Esophagus squamous epithelium (tissue), 4 donors: ENCODE measurements at regions not wholly inside any gene's neighbourhood (a gene's known extent, or its start where the extent isn't known, plus 50 kb on each side); places are given as distances from the start of the nearest gene placed in this dataset.

Source experiments
- POLR2A ChIP-seq, 4 donors: fragments of 450-650 bp; IDR thresholded peaks; one replicate each; pipeline ENCODE4 v1.6.1; 2017; ENCODE audit warnings: antibody characterized with exemption in 4 of 4, mild to moderate bottlenecking in 4 of 4, moderate library complexity in 3 of 4
- TF ChIP-seq, protein P1 (sequence below), 6 experiments: fragments of 450-650 bp in 4 of 6; fragments of 200-600 bp in 2 of 6; sonication (generic) in 2 of 6; IDR thresholded peaks; one replicate each; pipeline ENCODE4 v1.5.1; 2016 to 2019; ENCODE audit warnings: antibody characterized with exemption in 6 of 6, mild to moderate bottlenecking in 4 of 6, moderate library complexity in 4 of 6

DNA sequence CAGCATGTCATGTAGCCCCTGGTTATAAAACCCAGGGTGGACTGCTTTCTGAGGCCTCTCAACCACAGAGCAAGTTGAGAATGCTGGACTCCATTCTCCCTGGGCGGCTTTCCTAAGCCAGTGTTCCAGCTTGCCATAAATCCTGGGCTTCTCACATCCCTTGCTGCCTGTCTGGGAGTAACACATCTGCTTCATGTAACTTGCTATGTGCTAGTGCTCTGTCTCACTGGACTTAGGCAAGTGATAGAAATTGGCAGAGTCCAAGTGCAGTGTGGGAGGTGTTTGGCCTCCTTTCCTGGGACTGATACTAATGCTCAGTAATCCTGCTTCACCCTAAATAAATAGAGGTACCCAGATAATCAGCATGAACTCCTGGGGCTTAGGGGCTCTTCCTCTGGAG, 277.1 kb upstream of the POM121L12 start:
- TF ChIP-seq, protein P1, sequence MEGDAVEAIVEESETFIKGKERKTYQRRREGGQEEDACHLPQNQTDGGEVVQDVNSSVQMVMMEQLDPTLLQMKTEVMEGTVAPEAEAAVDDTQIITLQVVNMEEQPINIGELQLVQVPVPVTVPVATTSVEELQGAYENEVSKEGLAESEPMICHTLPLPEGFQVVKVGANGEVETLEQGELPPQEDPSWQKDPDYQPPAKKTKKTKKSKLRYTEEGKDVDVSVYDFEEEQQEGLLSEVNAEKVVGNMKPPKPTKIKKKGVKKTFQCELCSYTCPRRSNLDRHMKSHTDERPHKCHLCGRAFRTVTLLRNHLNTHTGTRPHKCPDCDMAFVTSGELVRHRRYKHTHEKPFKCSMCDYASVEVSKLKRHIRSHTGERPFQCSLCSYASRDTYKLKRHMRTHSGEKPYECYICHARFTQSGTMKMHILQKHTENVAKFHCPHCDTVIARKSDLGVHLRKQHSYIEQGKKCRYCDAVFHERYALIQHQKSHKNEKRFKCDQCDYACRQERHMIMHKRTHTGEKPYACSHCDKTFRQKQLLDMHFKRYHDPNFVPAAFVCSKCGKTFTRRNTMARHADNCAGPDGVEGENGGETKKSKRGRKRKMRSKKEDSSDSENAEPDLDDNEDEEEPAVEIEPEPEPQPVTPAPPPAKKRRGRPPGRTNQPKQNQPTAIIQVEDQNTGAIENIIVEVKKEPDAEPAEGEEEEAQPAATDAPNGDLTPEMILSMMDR (IDR thresholded peaks at IDR 0.05) = no peak
- no peak for TF ChIP-seq POLR2A (IDR thresholded peaks at IDR 0.05)
